GM18858 (cell line): ENCODE measurements at regions not wholly inside any gene's neighbourhood (a gene's known extent, or its start where the extent isn't known, plus 50 kb on each side); places are given as distances from the start of the nearest gene placed in this dataset.
A peak's percentile ranks its signal among the peaks of the same experiment; 100 is the strongest.
"Not testable (repeated sequence)": the region's sequence is repeated elsewhere in the genome, so short reads cannot be mapped to it uniquely, and the experiment has no call there.

Experiments
- ATAC-seq: cut with Tn5 transposase; IDR thresholded peaks from one replicate; pipeline ENCODE4 v1.9.1; 2021; ENCODE audit not compliant: unreplicated experiment

- not testable (repeated sequence) for ATAC-seq
Measured at GRCh38 chr1:148361427-148362215, 121.5 kb downstream of the PPIAL4G start.

- ATAC-seq, result no peak
Measured at GRCh38 chr1:148357037-148357436, 126.1 kb downstream of the PPIAL4G start.

DNA sequence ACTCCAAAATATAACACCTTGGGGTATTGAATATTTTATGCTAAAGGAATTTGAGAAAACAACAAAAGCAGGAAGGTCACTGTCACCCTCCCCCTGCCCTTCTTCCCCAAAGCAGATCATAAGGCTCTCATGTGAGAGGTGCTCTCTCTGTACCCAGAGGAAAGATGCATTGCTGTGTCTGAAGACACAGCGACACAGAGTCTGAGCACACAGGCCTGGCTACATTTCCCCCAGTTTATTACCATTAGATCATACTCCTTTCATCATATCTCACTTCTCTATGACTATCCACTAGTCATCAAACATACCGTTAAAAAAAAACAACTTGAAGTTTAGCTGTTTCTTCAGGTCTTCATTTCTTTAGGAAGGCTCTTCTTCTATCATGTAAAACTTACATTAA, 127.1 kb downstream of the PPIAL4G start:
- no peak for ATAC-seq

DNA sequence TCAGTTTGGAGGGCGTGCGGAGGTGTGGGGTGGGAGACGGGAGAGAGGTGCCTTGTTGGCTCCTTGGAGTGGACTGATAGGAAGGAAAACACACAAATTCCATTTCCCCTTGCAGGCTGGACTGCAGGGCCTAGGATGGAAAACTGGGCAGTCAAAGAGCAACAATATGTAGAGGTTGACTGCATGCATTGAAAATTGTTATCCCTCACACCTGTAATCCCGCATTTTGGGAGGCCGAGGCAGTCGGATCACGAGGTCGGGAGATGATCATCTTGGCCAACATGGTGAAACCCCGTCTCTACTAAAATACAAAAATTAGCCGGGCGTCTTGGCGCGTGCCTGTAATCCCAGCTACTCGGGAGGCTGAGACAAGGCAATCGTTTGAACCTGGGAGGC, 128.2 kb downstream of the PPIAL4G start:
- ATAC-seq, result no peak

DNA sequence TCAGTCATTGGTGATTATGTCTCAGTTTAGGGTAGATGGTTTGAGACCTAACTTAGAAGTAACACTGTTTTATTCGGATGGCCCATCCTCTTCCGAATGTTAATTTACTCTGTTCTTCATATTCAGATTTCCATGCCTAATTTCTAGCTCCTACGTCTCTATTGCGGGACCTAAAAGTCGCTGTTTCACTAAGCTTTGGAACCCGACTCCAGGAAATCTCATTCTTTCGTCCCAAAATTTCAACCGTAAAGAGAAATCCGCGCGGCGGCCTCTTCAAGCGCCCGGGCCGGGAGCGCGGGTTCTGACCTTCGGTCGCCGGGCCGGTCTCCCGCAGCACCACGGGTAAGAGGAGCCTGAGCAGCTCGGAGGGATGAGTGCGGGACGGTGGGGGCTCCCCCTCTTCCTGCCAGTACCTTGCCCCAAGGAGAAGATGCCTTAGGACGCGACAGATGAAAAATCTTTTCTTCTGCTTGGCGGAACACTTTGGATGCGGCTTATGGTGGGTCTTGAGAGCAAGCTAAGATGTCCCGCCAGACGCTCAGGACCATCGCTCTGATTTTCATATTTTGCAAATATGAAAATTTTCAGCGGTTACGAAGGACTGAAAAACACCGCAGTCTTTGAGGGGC, 128.7 kb downstream of the PPIAL4G start:
- no peak for ATAC-seq

DNA sequence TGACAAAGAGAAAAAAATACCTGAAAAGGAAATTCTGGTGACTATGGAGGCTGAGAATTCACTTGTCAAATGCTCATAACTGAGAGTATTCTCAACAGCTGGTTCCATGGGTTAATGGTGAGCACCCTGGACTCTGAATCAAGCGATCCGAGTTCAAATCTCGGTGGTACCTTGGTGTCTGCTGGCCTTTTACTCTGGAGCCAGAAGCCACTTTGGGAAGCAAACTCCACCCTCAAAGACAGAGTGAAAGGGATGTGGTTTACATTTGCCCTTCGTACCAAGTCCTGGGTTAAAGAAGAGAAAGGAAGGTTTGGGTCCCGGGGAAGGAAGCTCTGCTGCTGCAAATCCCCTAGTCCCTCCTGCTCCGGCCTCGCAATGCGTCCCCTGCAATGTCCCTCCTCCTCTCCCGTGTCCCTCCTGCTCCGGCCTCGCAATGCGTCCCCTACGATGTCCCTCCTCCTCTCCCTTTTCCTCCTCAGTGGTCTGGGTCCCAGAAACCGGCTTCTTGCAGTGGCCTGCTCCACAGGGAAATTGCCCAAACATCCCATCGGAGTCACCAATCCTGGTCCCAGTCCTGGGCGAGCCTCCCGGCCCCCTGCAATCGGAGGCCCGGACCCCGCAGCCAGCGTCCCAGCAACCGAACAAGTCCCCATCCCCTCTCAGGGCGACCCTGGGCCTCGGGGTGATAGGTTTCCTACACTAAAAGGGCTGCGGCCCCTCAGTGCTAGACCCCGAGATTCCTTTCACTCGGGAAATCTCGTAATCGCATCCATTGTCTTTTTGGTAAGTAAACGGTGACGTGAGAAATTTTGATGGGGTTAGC, 129.4 kb downstream of the PPIAL4G start:
- no peak for ATAC-seq

- ATAC-seq, result no peak
Measured at GRCh38 chr1:148352470-148353053, 130.5 kb downstream of the PPIAL4G start.

DNA sequence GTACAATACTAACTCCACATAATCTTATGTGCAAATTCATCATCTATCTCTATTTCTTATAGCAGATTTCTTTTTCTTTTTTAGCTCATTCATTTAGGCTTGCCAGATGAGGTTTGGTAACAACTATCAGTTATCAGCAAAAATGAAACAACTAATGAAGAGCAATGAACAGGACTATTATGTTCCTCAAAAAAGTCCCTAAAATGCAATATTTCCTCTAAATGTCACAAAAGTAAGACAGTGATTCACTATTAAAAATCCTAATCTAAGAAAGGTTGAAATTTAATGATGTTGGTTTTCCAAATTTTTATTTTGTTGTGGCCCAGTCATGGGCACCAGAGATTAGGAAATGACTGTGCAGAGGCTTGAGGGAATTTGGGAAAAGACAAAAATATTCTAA, 135.3 kb downstream of the PPIAL4G start:
- no peak for ATAC-seq

DNA sequence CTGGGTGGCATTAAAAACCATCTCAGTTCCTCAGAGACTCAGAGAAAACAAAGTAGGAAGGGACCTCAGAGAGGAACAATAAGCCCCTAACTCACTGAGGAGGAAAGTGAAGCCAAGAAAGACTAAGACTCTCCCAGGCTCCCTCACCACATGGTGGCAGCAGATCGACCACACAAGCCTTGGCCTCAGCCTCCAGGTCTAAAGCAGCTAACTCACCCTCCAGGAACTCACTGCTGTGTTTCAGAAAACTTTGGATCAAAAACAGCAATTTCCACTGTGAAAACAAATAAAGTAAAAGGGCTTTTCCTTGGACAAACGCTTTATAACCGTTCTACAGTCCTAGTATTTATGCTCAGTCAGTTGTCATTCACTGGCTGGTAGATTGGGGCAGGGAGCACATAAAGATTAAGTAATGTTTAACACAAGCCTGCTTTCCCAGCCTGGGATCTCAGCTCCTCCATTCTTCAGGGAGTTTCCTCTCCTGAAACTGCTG, 137.4 kb downstream of the PPIAL4G start:
- ATAC-seq, result not testable (repeated sequence)

- ATAC-seq, result not testable (repeated sequence)
Measured at GRCh38 chr1:148344651-148345050, 138.5 kb downstream of the PPIAL4G start.

DNA sequence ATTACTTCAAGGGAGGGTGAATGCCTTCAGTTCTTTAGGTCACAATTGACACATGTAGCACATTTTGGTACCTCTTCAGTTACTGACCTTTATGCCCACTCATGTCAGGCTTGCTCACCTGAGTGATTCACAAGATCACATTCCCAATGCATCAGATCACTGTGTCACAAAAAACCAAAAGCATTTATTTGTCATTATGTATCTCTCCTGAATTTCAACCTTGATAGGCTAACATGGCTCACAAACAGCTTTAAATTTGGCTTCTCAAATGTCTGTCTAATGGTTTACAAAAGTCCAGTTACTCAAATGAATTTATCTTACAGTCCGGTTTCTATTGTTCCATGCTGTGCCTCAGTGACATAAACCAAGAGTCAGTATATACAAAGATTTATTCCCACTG, 141.4 kb downstream of the PPIAL4G start:
- not testable (repeated sequence) for ATAC-seq

GRCh38 chr1:148336121-148336918, 146.8 kb downstream of the PPIAL4G start:
- not testable (repeated sequence) for ATAC-seq

GRCh38 chr1:148334339-148335130, 148.6 kb downstream of the PPIAL4G start:
- peak; percentile 63 for ATAC-seq

- ATAC-seq, result no peak
Measured at GRCh38 chr1:148333875-148334338, 149.2 kb downstream of the PPIAL4G start.

DNA sequence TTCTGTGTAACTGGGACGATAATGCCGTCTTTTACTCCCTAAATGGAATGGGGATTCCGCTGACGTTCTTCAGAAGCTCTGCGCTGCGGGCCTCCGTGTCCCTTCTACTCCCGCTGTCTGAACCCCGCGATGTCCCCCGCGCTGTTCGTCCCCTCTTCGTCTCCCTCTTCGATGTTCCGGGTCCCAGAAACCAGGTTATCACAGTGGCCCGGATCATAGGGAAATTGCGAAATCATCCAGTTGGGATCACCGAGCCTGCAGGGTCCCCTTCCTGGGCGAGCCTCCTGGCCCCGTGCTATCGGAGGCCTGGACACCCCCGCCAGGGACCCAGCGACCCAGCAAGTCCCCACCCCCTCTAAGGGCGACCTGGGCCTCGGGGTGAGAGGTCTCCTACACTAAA, 154.2 kb downstream of the PPIAL4G start:
- ATAC-seq, result no peak

- not testable (repeated sequence) for ATAC-seq
Measured at GRCh38 chr1:148325031-148325430, 158.1 kb downstream of the PPIAL4G start.

DNA sequence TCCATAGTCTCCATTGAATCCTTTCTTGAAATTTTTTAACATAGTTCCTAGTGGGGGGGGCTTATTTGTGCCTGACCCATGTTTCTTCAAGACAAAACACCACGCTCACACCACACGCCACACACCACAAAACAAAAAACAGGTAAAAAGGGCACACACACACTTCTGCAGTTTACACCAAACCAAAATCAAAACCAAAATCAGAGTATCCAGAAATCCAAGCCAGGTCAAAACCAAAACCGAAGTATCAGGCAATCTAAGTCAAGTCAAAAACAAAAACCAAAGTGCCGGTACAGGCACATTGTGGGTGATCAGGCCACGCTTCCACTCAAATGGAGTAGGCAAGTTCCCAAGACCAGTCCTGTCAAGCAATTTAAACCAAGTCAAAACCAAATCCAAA, 158.6 kb downstream of the PPIAL4G start:
- not testable (repeated sequence) for ATAC-seq

- not testable (repeated sequence) for ATAC-seq
Measured at GRCh38 chr1:148320079-148320478, 163.0 kb downstream of the PPIAL4G start.

DNA sequence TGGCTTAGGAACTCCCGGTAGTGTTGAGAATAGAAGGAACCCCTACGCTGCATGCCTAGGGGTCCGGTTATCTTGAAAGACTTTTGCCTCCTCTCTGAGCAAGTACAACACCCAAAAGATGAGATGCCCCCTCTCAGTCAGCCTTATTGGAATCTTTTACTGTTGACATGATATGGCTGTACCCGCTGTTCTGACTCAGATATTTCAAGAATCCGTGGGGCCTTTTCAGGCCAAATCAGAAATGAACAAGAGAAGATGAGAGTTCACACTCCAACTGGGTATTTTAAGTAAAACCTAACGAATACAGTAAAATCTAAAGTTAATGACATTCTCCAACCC, 164.2 kb downstream of the PPIAL4G start:
- ATAC-seq, result no peak
